GM12878 (cell line): ENCODE measurements at regions not wholly inside any gene's neighbourhood (a gene's known extent, or its start where the extent isn't known, plus 50 kb on each side); places are given as distances from the start of the nearest gene placed in this dataset.
"Not testable (repeated sequence)": the region's sequence is repeated elsewhere in the genome, so short reads cannot be mapped to it uniquely, and the experiment has no call there.

Experiments
- ATAC-seq: fragments of 200-7000 bp; cut with Tn5 transposase; 3 replicates; pipeline ENCODE4 v1.9.1; 2020; ENCODE audit warnings: mild to moderate bottlenecking, moderate library complexity
- BruUV-seq: library from RNA; stranded (reverse); fragments of 400-500 nt; replicated peaks from 2 replicates; lab custom pipeline; 2021; lab: Mats Ljungman, UMichigan
- CTCF ChIA-PET: fragments of 300-600 bp; sonication (Branson Sonifier 250); formaldehyde crosslinking; extraction: SDS; loops from one replicate; lab custom pipeline; 2021; ENCODE audit warnings: inconsistent platforms; lab: Yijun Ruan, JAX
- POLR2A ChIA-PET: fragments of 350-600 bp; formaldehyde crosslinking; extraction: SDS; loops from one replicate; lab custom pipeline; 2021; ENCODE audit warnings: inconsistent platforms; lab: Charles Lee
- RAD21 ChIA-PET: fragments of 300-600 bp; sonication (Branson Sonifier 250); formaldehyde crosslinking; loops from one replicate; lab custom pipeline; 2023; ENCODE audit warnings: antibody characterized with exemption; ENCODE audit not compliant: unreplicated experiment; lab: Charles Lee
- SMC1A ChIA-PET: fragments of 300-600 bp; sonication (Branson Sonifier 250); formaldehyde crosslinking; loops from one replicate; lab custom pipeline; 2023; ENCODE audit not compliant: unreplicated experiment, uncharacterized antibody; lab: Charles Lee
- DNase-seq: peaks from one replicate; pipeline ENCODE4 v3.0.0-alpha.2; 2011; ENCODE audit warnings: low read depth, low spot score
- FAIRE-seq: peaks from 3 replicates; lab custom pipeline; 2011; peaks lifted over from hg19 to GRCh38; lab: Jason Lieb, UNC
- H2AFZ ChIP-seq: 2 replicates; pipeline ENCODE4 v1.6.0; 2011; ENCODE audit warnings: low read depth, low read length, control low read depth; ENCODE audit not compliant: control insufficient read depth
- H3K27ac ChIP-seq: 2 replicates; pipeline ENCODE4 v1.5.1; 2011; ENCODE audit warnings: control low read depth; ENCODE audit not compliant: control insufficient read depth, insufficient read depth
- H3K27me3 ChIP-seq, 2 experiments: replicated peaks in 1 of 2; 2 replicates each; pipeline versions ENCODE4 v1.6.0 to v1.6.1; 2011; ENCODE audit warnings: low read length in 1 of 2; ENCODE audit not compliant: control insufficient read depth in 2 of 2, insufficient read depth in 2 of 2
- H3K36me3 ChIP-seq, 2 experiments: 2 replicates each; pipeline ENCODE4 v1.5.1; 2011; ENCODE audit warnings: low read length in 1 of 2; ENCODE audit not compliant: control insufficient read depth in 2 of 2, insufficient read depth in 2 of 2
- H3K4me1 ChIP-seq: 2 replicates; pipeline ENCODE4 v1.6.1; 2011; ENCODE audit warnings: mild to moderate bottlenecking, low read length, moderate library complexity, mixed read lengths; ENCODE audit not compliant: control insufficient read depth, insufficient read depth
- H3K4me2 ChIP-seq: 2 replicates; pipeline ENCODE4 v1.6.0; 2011; ENCODE audit warnings: control low read depth; ENCODE audit not compliant: control insufficient read depth, insufficient read depth
- H3K4me3 ChIP-seq: fragments of 200-600 bp; sonication (generic); 2 replicates; pipeline ENCODE4 v1.5.1; 2016
- H3K79me2 ChIP-seq: 2 replicates; pipeline ENCODE4 v1.6.0; 2011; ENCODE audit warnings: low read length; ENCODE audit not compliant: control insufficient read depth, insufficient read depth
- H3K9ac ChIP-seq: 2 replicates; pipeline ENCODE4 v1.8.0; 2011; ENCODE audit warnings: low read length, control low read depth, mixed read lengths; ENCODE audit not compliant: control insufficient read depth, insufficient read depth
- H3K9me3 ChIP-seq: replicated peaks from 3 replicates; pipeline ENCODE4 v1.5.1; 2011; ENCODE audit warnings: mild to moderate bottlenecking, low read length; ENCODE audit not compliant: control insufficient read depth, insufficient read depth
- H4K20me1 ChIP-seq: 2 replicates; pipeline ENCODE4 v1.6.0; 2011; ENCODE audit not compliant: control insufficient read depth, insufficient read depth
- MXI1 ChIP-seq: fragments of 150-350 bp; IDR thresholded peaks from 2 replicates; pipeline ENCODE4 v1.6.1; 2011; ENCODE audit warnings: low read depth, mild to moderate bottlenecking, inconsistent platforms, low read length, improper control_type of control experiment
- WGBS: methylation state at CpG from one replicate; pipeline ENCODE4 v1.1.6; 2016; ENCODE audit warnings: low lambda C conversion rate; ENCODE audit not compliant: insufficient replicate concordance, insufficient coverage; ENCODE audit errors: missing lambda C conversion rate; 5-methylcytosine and 5-hydroxymethylcytosine counted together
- in situ Hi-C: fragments of 300-500 bp; cut with MboI; formaldehyde crosslinking; loops from 9 replicates; pipeline ENCODE4 v1.14.3; 2018; ENCODE audit warnings: mixed read lengths
- intact Hi-C: fragments of 100-400 bp; cut with micrococcal nuclease; formaldehyde crosslinking; loops from one replicate; pipeline ENCODE4 v1.14.2; 2022; ENCODE audit not compliant: unreplicated experiment
- TF ChIP-seq, protein P1 (sequence below): fragments of 450-650 bp; IDR thresholded peaks from 2 replicates; pipeline ENCODE4 v1.6.1; 2017; ENCODE audit warnings: borderline replicate concordance

DNA sequence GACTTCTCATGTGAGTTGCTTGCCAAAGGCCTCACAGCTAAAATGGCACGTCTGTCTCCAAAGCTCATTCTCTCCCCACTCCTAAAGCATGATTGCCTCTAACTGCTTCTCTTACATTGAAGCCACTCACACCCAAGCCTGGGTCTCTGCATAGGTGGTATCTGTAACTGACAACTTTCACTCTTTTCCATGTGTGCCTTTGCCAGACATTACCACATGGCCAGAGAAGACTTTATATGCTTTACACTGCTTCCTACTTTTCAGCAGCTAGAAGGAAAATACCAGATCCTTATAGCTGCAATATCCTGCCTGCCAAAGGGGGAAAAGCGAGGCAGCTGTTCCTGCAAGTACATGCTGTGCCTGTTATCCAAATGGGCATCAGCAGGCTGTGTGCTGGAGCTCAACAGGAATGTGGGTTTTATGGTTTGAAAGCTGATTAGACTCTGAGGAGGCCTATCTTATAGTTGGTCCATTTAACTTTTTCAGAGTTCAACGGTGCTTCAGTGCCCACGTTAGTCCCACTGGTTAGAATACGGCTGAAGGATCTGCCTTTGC is 547.1 kb downstream of the RAB38 start (continued):
- TF ChIP-seq, protein P1, sequence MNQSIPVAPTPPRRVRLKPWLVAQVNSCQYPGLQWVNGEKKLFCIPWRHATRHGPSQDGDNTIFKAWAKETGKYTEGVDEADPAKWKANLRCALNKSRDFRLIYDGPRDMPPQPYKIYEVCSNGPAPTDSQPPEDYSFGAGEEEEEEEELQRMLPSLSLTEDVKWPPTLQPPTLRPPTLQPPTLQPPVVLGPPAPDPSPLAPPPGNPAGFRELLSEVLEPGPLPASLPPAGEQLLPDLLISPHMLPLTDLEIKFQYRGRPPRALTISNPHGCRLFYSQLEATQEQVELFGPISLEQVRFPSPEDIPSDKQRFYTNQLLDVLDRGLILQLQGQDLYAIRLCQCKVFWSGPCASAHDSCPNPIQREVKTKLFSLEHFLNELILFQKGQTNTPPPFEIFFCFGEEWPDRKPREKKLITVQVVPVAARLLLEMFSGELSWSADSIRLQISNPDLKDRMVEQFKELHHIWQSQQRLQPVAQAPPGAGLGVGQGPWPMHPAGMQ: no peak

DNA sequence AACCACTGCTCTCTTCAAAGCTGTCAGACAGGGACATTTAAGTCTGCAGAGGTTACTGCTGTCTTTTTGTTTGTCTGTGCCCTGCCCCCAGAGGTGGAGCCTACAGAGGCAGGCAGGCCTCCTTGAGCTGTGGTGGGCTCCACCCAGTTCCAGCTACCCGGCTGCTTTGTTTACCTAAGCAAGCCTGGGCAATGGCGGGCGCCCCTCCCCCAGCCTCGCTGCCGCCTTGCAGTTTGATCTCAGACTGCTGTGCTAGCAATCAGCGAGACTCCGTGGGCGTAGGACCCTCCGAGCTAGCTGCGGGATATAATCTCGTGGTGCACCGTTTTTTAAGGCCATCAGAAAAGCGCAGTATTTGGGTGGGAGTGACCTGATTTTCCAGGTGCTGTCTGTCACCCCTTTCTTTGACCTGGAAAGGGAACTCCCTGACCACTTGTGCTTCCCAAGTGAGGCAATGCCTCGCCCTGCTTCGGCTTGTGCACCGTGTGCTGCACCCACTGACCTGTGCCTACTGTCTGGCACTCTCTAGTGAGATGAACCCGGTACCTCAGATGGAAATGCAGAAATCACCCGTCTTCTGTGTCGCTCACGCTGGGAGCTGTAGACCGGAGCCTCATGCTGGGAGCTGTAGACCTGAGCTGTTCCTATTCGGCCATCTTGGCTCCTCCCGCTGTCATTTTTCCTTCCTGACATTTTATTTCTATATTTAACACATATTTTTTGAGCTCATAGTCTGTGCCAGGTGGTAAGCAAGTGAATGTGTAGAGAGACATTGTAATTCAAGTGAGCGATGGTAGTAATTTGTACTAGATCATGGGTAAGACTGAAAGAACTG is 551.5 kb downstream of the RAB38 start:
- POLR2A ChIA-PET, ATAC-seq, H3K9ac ChIP-seq, H3K27me3 ChIP-seq, H3K4me2 ChIP-seq, H3K79me2 ChIP-seq, intact Hi-C loops, H3K4me3 ChIP-seq, BruUV-seq, H3K9me3 ChIP-seq, H3K36me3 ChIP-seq, DNase-seq, H3K27ac ChIP-seq, in situ Hi-C loops, CTCF ChIA-PET, H4K20me1 ChIP-seq, H3K4me1 ChIP-seq, RAD21 ChIA-PET, H2AFZ ChIP-seq, FAIRE-seq, SMC1A ChIA-PET: not testable (repeated sequence)
- 40% methylated on average over 18 of the region's 24 CpGs for WGBS

DNA sequence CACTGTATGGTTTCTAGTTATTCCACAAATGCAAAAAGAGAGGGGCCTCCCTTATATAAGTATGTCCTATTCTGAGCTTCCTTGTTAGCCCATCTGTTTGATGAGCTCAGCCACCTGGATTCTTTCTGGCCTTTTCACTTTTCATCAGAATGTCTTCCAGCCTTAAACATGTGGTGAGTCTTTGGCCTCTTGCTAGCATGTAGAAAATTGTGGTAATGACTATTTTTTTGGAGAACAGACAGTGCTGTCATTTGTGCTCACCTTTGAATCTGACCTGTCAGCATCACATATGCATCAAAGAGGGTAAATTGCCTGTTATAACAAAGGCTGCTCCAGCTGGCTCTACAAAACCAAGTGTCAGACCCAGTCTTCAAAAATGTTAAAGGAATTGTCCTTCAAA is 558.7 kb downstream of the RAB38 start:
- H3K9ac ChIP-seq: no peak overlapping the region
- no peaks in the 10 kb centered on the region for H3K36me3 ChIP-seq
- POLR2A ChIA-PET: no interaction called here
- no peak overlapping the region for H3K4me2 ChIP-seq
- H2AFZ ChIP-seq: no peak overlapping the region
- H3K79me2 ChIP-seq: no peaks in the 10 kb centered on the region
- no peaks in the 10 kb centered on the region for H4K20me1 ChIP-seq
- TF ChIP-seq MXI1: no peak
- H3K4me3 ChIP-seq: no peak overlapping the region
- no peaks in the 10 kb centered on the region for H3K4me1 ChIP-seq
- intact Hi-C loops (no loop called here), in situ Hi-C loops (no loop called here)
- BruUV-seq: no TSS peak
- no peaks in the 10 kb centered on the region for H3K27me3 ChIP-seq
- no peak for DNase-seq
- SMC1A ChIA-PET: interaction anchor here (1.2 kb wide), 1 partner anchor 12 kb away, joined by 5 read pairs; no protein-coding TSS in a partner anchor
- no peak for ATAC-seq
- no peak overlapping the region for H3K27ac ChIP-seq
- CTCF ChIA-PET: no interaction called here
- RAD21 ChIA-PET: no interaction called here
- no peaks in the 10 kb centered on the region for H3K9me3 ChIP-seq
- no peak for FAIRE-seq
